Neural crest cell (in vitro differentiated cells): ENCODE measurements at regions not wholly inside any gene's neighbourhood (a gene's known extent, or its start where the extent isn't known, plus 50 kb on each side); places are given as distances from the start of the nearest gene placed in this dataset.

Experiments used
- DNase-seq: peaks from one replicate; pipeline ENCODE4 v3.0.0; 2021; ENCODE audit warnings: low read depth, mixed read lengths, low spot score
- H3K27ac Mint-ChIP-seq: one replicate; pipeline ENCODE4 v1.8.0; 2021; ENCODE audit warnings: mild to moderate bottlenecking, mixed read lengths; ENCODE audit not compliant: unreplicated experiment
- H3K27me3 Mint-ChIP-seq: 2 replicates; pipeline ENCODE4 v1.8.0; 2021; ENCODE audit warnings: low read depth, mild to moderate bottlenecking, mixed read lengths
- H3K36me3 Mint-ChIP-seq: 2 replicates; pipeline ENCODE4 v1.8.0; 2021; ENCODE audit warnings: low read depth, mild to moderate bottlenecking, mixed read lengths
- H3K4me1 Mint-ChIP-seq: 2 replicates; pipeline ENCODE4 v1.8.0; 2021; ENCODE audit warnings: mixed read lengths
- H3K4me3 Mint-ChIP-seq: one replicate; pipeline ENCODE4 v1.8.0; 2021; ENCODE audit warnings: mild to moderate bottlenecking, mixed read lengths
- H3K9me3 Mint-ChIP-seq: 2 replicates; pipeline ENCODE4 v1.8.0; 2021; ENCODE audit warnings: mixed read lengths
- CTCF ChIP-seq: fragments of 200-600 bp; sonication (generic); conservative IDR thresholded peaks from 2 replicates; pipeline ENCODE4 v1.5.0; 2021; ENCODE audit warnings: antibody characterized with exemption, mild to moderate bottlenecking

GRCh38 chrX:38927592-38927991 lies 126.3 kb downstream of the MID1IP1 start:
- no peaks in the 10 kb centered on the region for H3K4me1 Mint-ChIP-seq
- H3K27ac Mint-ChIP-seq: no peak overlapping the region
- H3K36me3 Mint-ChIP-seq: no peaks in the 10 kb centered on the region

GRCh38 chrX:38929966-38930421 lies 128.7 kb downstream of the MID1IP1 start:
- H3K4me1 Mint-ChIP-seq: no peaks in the 10 kb centered on the region
- no peak for DNase-seq
- TF ChIP-seq CTCF: no peak
- H3K27me3 Mint-ChIP-seq: no peaks in the 10 kb centered on the region
- H3K36me3 Mint-ChIP-seq: no peaks in the 10 kb centered on the region
- H3K27ac Mint-ChIP-seq: no peak overlapping the region
- peaks cover 16% of the 10 kb centered on the region for H3K9me3 Mint-ChIP-seq
- no peak overlapping the region for H3K4me3 Mint-ChIP-seq

More at GRCh38 chrX:38927592-38927991, 126.3 kb downstream of the MID1IP1 start:
- H3K27me3 Mint-ChIP-seq: no peaks in the 10 kb centered on the region
- no peak for DNase-seq
- TF ChIP-seq CTCF: no peak
- peaks cover 16% of the 10 kb centered on the region for H3K9me3 Mint-ChIP-seq
- H3K4me3 Mint-ChIP-seq: no peak overlapping the region

GRCh38 chrX:38930474-38930873 lies 129.2 kb downstream of the MID1IP1 start:
- H3K9me3 Mint-ChIP-seq: peaks cover 16% of the 10 kb centered on the region
- H3K27ac Mint-ChIP-seq: no peak overlapping the region
- no peak for TF ChIP-seq CTCF
- no peak for DNase-seq
- no peaks in the 10 kb centered on the region for H3K4me1 Mint-ChIP-seq
- H3K27me3 Mint-ChIP-seq: no peaks in the 10 kb centered on the region
- H3K4me3 Mint-ChIP-seq: no peak overlapping the region
- no peaks in the 10 kb centered on the region for H3K36me3 Mint-ChIP-seq

GRCh38 chrX:38935561-38935960 lies 134.3 kb downstream of the MID1IP1 start:
- no peaks in the 10 kb centered on the region for H3K27me3 Mint-ChIP-seq
- TF ChIP-seq CTCF: no peak
- DNase-seq: no peak
- H3K4me3 Mint-ChIP-seq: no peak overlapping the region
- no peak overlapping the region for H3K27ac Mint-ChIP-seq
- H3K36me3 Mint-ChIP-seq: no peaks in the 10 kb centered on the region
- no peaks in the 10 kb centered on the region for H3K4me1 Mint-ChIP-seq
- H3K9me3 Mint-ChIP-seq: peaks cover 2% of the 10 kb centered on the region

- Mint-ChIP-seq H3K36me3 (no peaks in the 10 kb centered on the region), H3K27me3 (no peaks in the 10 kb centered on the region), H3K4me3 (no peak overlapping the region), H3K27ac (no peak overlapping the region), H3K4me1 (no peaks in the 10 kb centered on the region), H3K9me3 (peaks cover 6% of the 10 kb centered on the region)
- no peak for TF ChIP-seq CTCF
- DNase-seq: no peak
Measured at GRCh38 chrX:38937400-38937799, 136.1 kb downstream of the MID1IP1 start.

- Mint-ChIP-seq H3K4me1 (no peaks in the 10 kb centered on the region), H3K9me3 (peaks cover 11% of the 10 kb centered on the region), H3K27me3 (no peaks in the 10 kb centered on the region), H3K27ac (no peak overlapping the region), H3K36me3 (no peaks in the 10 kb centered on the region), H3K4me3 (no peak overlapping the region)
- no peak for TF ChIP-seq CTCF
- DNase-seq: no peak
Measured at GRCh38 chrX:38937926-38938325, 136.7 kb downstream of the MID1IP1 start.
